ENCODE measurements at regions not wholly inside any gene's neighbourhood (a gene's known extent, or its start where the extent isn't known, plus 50 kb on each side); places are given as distances from the start of the nearest gene placed in this dataset.

GRCh38 chrX:6965729-6966128 lies 181.8 kb upstream of the STS start:
- no peak for TF ChIP-seq POLR2AphosphoS5 (IDR thresholded peaks at IDR 0.05)
- no peak for TF ChIP-seq CTCF (IDR thresholded peaks at IDR 0.05 in 8 of 11, conservative IDR thresholded peaks at IDR 0.05 in 3 of 11)
- no peak for TF ChIP-seq POLR2A (IDR thresholded peaks at IDR 0.05)
- 55 to 75% (median 62%) methylated on average over 4 of the region's 4 CpGs for WGBS, 5 donors
- no peaks in the 10 kb centered on the region for H3K4me1 ChIP-seq
- H3K27ac ChIP-seq, result no peak overlapping the region
- no peaks in the 10 kb centered on the region for H3K36me3 ChIP-seq
- no peak overlapping the region for H3K4me3 ChIP-seq
- no peaks in the 10 kb centered on the region for H3K27me3 ChIP-seq (replicated peaks in 1 of 7)
- intact Hi-C loops (cut with DNase I; ENCODE audit: low total_unique reads), result no loop called here
- H3K9me3 ChIP-seq, result peaks cover 0 to 7% (median 4%) of the 10 kb centered on the region in 8 donors
- DNase-seq, result no peak

- no peaks in the 10 kb centered on the region for H3K27me3 ChIP-seq (replicated peaks in 1 of 7)
- no peak overlapping the region for H3K4me3 ChIP-seq
- 86 to 95% (median 88%) methylated on average over 2 of the region's 2 CpGs for WGBS, 5 donors
- peaks cover 0 to 12% (median 4%) of the 10 kb centered on the region in 8 donors for H3K9me3 ChIP-seq
- DNase-seq, result no peak
- H3K4me1 ChIP-seq, result peaks cover 0 to 2% (median 0%) of the 10 kb centered on the region in 6 donors
- H3K27ac ChIP-seq, result no peak overlapping the region
- TF ChIP-seq POLR2AphosphoS5 (IDR thresholded peaks at IDR 0.05) (no peak), POLR2A (IDR thresholded peaks at IDR 0.05) (no peak), CTCF (IDR thresholded peaks at IDR 0.05 in 8 of 11, conservative IDR thresholded peaks at IDR 0.05 in 3 of 11) (no peak)
- intact Hi-C loops (cut with DNase I; ENCODE audit: low total_unique reads), result no loop called here
- H3K36me3 ChIP-seq, result no peaks in the 10 kb centered on the region
Observed at GRCh38 chrX:6962006-6962355, 185.5 kb upstream of the STS start.

- H3K27ac ChIP-seq, result no peak overlapping the region
- peaks cover 0 to 12% (median 4%) of the 10 kb centered on the region in 8 donors for H3K9me3 ChIP-seq
- H3K36me3 ChIP-seq, result no peaks in the 10 kb centered on the region
- intact Hi-C loops (cut with DNase I; ENCODE audit: low total_unique reads), result no loop called here
- TF ChIP-seq CTCF (IDR thresholded peaks at IDR 0.05 in 8 of 11, conservative IDR thresholded peaks at IDR 0.05 in 3 of 11) (no peak), POLR2A (IDR thresholded peaks at IDR 0.05) (no peak), POLR2AphosphoS5 (IDR thresholded peaks at IDR 0.05) (no peak)
- WGBS, 5 donors, result 81 to 94% (median 91%) methylated on average over 2 of the region's 2 CpGs
- H3K4me1 ChIP-seq, result peaks cover 0 to 2% (median 0%) of the 10 kb centered on the region in 6 donors
- H3K27me3 ChIP-seq (replicated peaks in 1 of 7), result no peaks in the 10 kb centered on the region
- H3K4me3 ChIP-seq, result no peak overlapping the region
- DNase-seq, result no peak
Observed at GRCh38 chrX:6961286-6962005, 186.1 kb upstream of the STS start.

GRCh38 chrX:6959006-6959405 lies 188.5 kb upstream of the STS start:
- no peak for TF ChIP-seq CTCF (IDR thresholded peaks at IDR 0.05 in 8 of 11, conservative IDR thresholded peaks at IDR 0.05 in 3 of 11)
- no peak for TF ChIP-seq POLR2A (IDR thresholded peaks at IDR 0.05)
- no peak for TF ChIP-seq POLR2AphosphoS5 (IDR thresholded peaks at IDR 0.05)
- intact Hi-C loops (cut with DNase I; ENCODE audit: low total_unique reads), result no loop called here
- DNase-seq, result no peak
- Histone ChIP-seq H3K27ac (peak overlapping the region in 1 of 8 donors; percentile 9), H3K36me3 (no peaks in the 10 kb centered on the region), H3K9me3 (peaks cover 0 to 12% (median 4%) of the 10 kb centered on the region in 8 donors), H3K27me3 (replicated peaks in 1 of 7) (no peaks in the 10 kb centered on the region), H3K4me3 (no peak overlapping the region), H3K4me1 (peaks cover 0 to 2% (median 0%) of the 10 kb centered on the region in 6 donors)
